Sigmoid colon (tissue), 4 donors: ENCODE measurements at regions not wholly inside any gene's neighbourhood (a gene's known extent, or its start where the extent isn't known, plus 50 kb on each side); places are given as distances from the start of the nearest gene placed in this dataset.

Experiments used
- CTCF ChIP-seq, 4 experiments: fragments of 450-650 bp in 3 of 4; fragments of 200-600 bp in 1 of 4; IDR thresholded peaks; one replicate each; pipeline ENCODE4 v1.5.1; 2016 to 2019; ENCODE audit warnings: antibody characterized with exemption in 4 of 4, mild to moderate bottlenecking in 3 of 4, moderate library complexity in 2 of 4
- EP300 ChIP-seq, 4 donors: sonication (generic); formaldehyde crosslinking; IDR thresholded peaks; one replicate each; pipeline ENCODE4 v1.6.1; 2017; ENCODE audit warnings: antibody characterized with exemption in 4 of 4
- POLR2A ChIP-seq, 2 donors: fragments of 450-650 bp; IDR thresholded peaks; one replicate each; pipeline ENCODE4 v1.6.1; 2016; ENCODE audit warnings: antibody characterized with exemption in 2 of 2, mild to moderate bottlenecking in 2 of 2, moderate library complexity in 2 of 2

GRCh38 chrX:25650216-25650820, 487.8 kb upstream of the MAGEB18 start:
- TF ChIP-seq POLR2A (IDR thresholded peaks at IDR 0.05), result no peak
- no peak for TF ChIP-seq CTCF (IDR thresholded peaks at IDR 0.05)
- TF ChIP-seq EP300 (IDR thresholded peaks at IDR 0.05), result no peak
